Effector CD4-positive, alpha-beta T cell (primary cell): ENCODE measurements at regions not wholly inside any gene's neighbourhood (a gene's known extent, or its start where the extent isn't known, plus 50 kb on each side); places are given as distances from the start of the nearest gene placed in this dataset.

Source experiments
- DNase-seq: peaks from one replicate; pipeline ENCODE4 v3.0.0-alpha.2; 2020

- no peak for DNase-seq
Observed at GRCh38 chr2:71951083-71951468, 196.6 kb downstream of the CYP26B1 start.

GRCh38 chr2:71950256-71951082 is 197.2 kb downstream of the CYP26B1 start:
- no peak for DNase-seq

GRCh38 chr2:71949537-71949798 is 198.2 kb downstream of the CYP26B1 start:
- no peak for DNase-seq

- DNase-seq: no peak
Observed at GRCh38 chr2:71948781-71949536, 198.7 kb downstream of the CYP26B1 start.

- DNase-seq: no peak
Observed at GRCh38 chr2:71947809-71948208, 199.9 kb downstream of the CYP26B1 start.

- DNase-seq: no peak
Observed at GRCh38 chr2:71945603-71945959, 202.1 kb downstream of the CYP26B1 start.

- no peak for DNase-seq
Observed at GRCh38 chr2:71944806-71945602, 202.7 kb downstream of the CYP26B1 start.

- no peak for DNase-seq
Observed at GRCh38 chr2:71944183-71944550, 203.5 kb downstream of the CYP26B1 start.

- no peak for DNase-seq
Observed at GRCh38 chr2:71943238-71944182, 204.2 kb downstream of the CYP26B1 start.

- DNase-seq: no peak
Observed at GRCh38 chr2:71941726-71942525, 205.7 kb downstream of the CYP26B1 start.

GRCh38 chr2:71940695-71941094 is 207.0 kb downstream of the CYP26B1 start:
- DNase-seq: no peak

- DNase-seq: no peak
Observed at GRCh38 chr2:71939588-71940535, 207.8 kb downstream of the CYP26B1 start.

- no peak for DNase-seq
Observed at GRCh38 chr2:71938659-71939587, 208.7 kb downstream of the CYP26B1 start.

- DNase-seq: no peak
Observed at GRCh38 chr2:71938108-71938507, 209.6 kb downstream of the CYP26B1 start.

- no peak for DNase-seq
Observed at GRCh38 chr2:71937396-71937795, 210.3 kb downstream of the CYP26B1 start.

GRCh38 chr2:71936076-71937030 is 211.3 kb downstream of the CYP26B1 start:
- no peak for DNase-seq

GRCh38 chr2:71935262-71935848 is 212.3 kb downstream of the CYP26B1 start:
- no peak for DNase-seq
